ENCODE measurements at regions not wholly inside any gene's neighbourhood (a gene's known extent, or its start where the extent isn't known, plus 50 kb on each side); places are given as distances from the start of the nearest gene placed in this dataset.

GRCh38 chr2:64345998-64346397 lies 108.0 kb upstream of the LGALSL start:
- Histone ChIP-seq H3K4me3 (no peak overlapping the region), H3K4me1 (no peaks in the 10 kb centered on the region), H3K9me3 (no peaks in the 10 kb centered on the region), H3K27me3 (no peaks in the 10 kb centered on the region), H3K36me3 (no peaks in the 10 kb centered on the region), H3K27ac (no peak overlapping the region)
- TF ChIP-seq POLR2A (IDR thresholded peaks at IDR 0.05), result no peak
- TF ChIP-seq CTCF (IDR thresholded peaks at IDR 0.05), result no peak
- DNase-seq, result no peak

GRCh38 chr2:64348386-64349130 lies 105.4 kb upstream of the LGALSL start:
- H3K4me1 ChIP-seq, result no peaks in the 10 kb centered on the region
- no peaks in the 10 kb centered on the region for H3K36me3 ChIP-seq
- no peaks in the 10 kb centered on the region for H3K9me3 ChIP-seq
- no peaks in the 10 kb centered on the region for H3K27me3 ChIP-seq
- no peak for TF ChIP-seq POLR2A (IDR thresholded peaks at IDR 0.05)
- no peak for TF ChIP-seq CTCF (IDR thresholded peaks at IDR 0.05)
- no peak overlapping the region for H3K27ac ChIP-seq
- H3K4me3 ChIP-seq, result no peak overlapping the region
- DNase-seq, result no peak

GRCh38 chr2:64349131-64349530 lies 104.8 kb upstream of the LGALSL start:
- Histone ChIP-seq H3K4me3 (no peak overlapping the region), H3K4me1 (no peaks in the 10 kb centered on the region), H3K9me3 (no peaks in the 10 kb centered on the region), H3K27me3 (no peaks in the 10 kb centered on the region), H3K36me3 (no peaks in the 10 kb centered on the region), H3K27ac (no peak overlapping the region)
- TF ChIP-seq CTCF (IDR thresholded peaks at IDR 0.05) (no peak), POLR2A (IDR thresholded peaks at IDR 0.05) (no peak)
- no peak for DNase-seq

GRCh38 chr2:64350996-64351395 lies 103.0 kb upstream of the LGALSL start:
- DNase-seq, result no peak
- Histone ChIP-seq H3K4me1 (no peaks in the 10 kb centered on the region), H3K4me3 (no peak overlapping the region), H3K36me3 (no peaks in the 10 kb centered on the region), H3K27me3 (no peaks in the 10 kb centered on the region), H3K9me3 (no peaks in the 10 kb centered on the region), H3K27ac (no peak overlapping the region)
- TF ChIP-seq CTCF (IDR thresholded peaks at IDR 0.05) (no peak), POLR2A (IDR thresholded peaks at IDR 0.05) (no peak)

GRCh38 chr2:64352292-64352691 lies 101.7 kb upstream of the LGALSL start:
- H3K4me3 ChIP-seq, result no peak overlapping the region
- DNase-seq, result peak in 1 of 3 donors; percentile 61
- H3K27ac ChIP-seq, result no peak overlapping the region
- H3K36me3 ChIP-seq, result no peaks in the 10 kb centered on the region
- H3K27me3 ChIP-seq, result no peaks in the 10 kb centered on the region
- H3K9me3 ChIP-seq, result no peaks in the 10 kb centered on the region
- H3K4me1 ChIP-seq, result no peaks in the 10 kb centered on the region
- TF ChIP-seq CTCF (IDR thresholded peaks at IDR 0.05) (peak in 3 of 6 experiments; percentile 9 to 18 (median 13)), POLR2A (IDR thresholded peaks at IDR 0.05) (no peak)

Data from Peyer's patch (tissue), 4 donors.